HG03095 (cell line): ENCODE measurements at regions not wholly inside any gene's neighbourhood (a gene's known extent, or its start where the extent isn't known, plus 50 kb on each side); places are given as distances from the start of the nearest gene placed in this dataset.

ENCODE experiments used
- ATAC-seq: cut with Tn5 transposase; IDR thresholded peaks from one replicate; pipeline ENCODE4 v1.9.1; 2021; ENCODE audit warnings: moderate library complexity; ENCODE audit not compliant: unreplicated experiment

DNA sequence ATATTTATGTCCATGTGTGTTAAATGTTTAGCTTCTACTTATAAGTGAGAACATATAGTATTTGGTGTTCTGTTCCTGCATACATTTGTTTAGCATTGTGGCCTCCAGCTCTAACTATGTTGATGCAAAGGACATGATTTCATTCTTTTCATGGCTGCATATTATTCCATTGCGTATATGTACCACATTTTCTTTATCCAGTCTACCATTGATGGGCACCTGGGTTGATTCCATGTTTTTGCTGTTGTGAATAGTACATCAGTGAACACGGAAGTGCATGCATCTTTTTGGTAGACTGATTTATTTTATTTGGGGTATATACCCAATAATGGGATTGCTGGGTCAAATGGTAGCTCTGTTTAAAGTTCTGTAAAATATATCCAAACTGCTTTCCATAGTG, 359.0 kb downstream of the SLCO4C1 start:
- no peak for ATAC-seq

DNA sequence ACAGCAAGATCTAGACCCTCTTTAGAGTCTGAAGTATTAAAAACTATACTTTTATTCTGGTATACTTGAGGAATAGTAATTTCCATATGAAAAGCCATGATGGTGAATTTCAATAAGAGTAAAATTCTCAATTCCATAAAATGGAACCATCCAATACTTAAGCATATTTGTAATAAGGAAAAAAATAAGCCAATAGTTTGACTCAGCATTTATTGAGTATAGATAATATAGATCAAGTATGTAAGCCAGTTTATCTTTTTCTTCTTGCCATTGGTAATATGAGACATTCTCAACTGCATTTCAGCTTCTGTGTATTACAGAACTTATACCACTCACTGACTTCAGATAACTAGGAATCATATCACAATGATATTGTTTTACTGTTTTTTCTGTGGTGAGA, 361.0 kb downstream of the SLCO4C1 start:
- ATAC-seq = no peak

- ATAC-seq = no peak
Measured at GRCh38 chr5:101932599-101932998, 363.5 kb downstream of the SLCO4C1 start.

GRCh38 chr5:101929628-101930027, 366.5 kb downstream of the SLCO4C1 start:
- ATAC-seq = no peak

- ATAC-seq = no peak
Measured at GRCh38 chr5:101917166-101917565, 378.9 kb downstream of the SLCO4C1 start.

DNA sequence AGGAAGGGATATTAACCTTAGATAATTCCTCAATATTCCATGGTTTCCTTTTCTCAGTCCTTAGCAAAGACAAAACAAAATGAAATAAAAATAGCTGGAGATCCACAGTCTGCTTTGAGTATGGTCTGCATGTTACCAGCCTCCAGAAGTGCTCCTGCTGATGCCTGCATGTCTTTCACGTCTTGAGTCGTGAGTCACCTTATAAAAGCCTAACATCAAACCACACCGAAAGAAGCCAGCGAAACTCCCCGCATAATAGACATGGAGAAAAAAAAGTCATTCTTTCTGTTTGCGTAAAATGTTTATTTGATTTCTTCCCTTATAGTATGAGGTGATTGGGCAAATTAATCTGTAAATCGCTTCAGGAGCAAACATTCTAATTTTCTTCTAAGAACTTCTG, 380.5 kb downstream of the SLCO4C1 start:
- no peak for ATAC-seq

DNA sequence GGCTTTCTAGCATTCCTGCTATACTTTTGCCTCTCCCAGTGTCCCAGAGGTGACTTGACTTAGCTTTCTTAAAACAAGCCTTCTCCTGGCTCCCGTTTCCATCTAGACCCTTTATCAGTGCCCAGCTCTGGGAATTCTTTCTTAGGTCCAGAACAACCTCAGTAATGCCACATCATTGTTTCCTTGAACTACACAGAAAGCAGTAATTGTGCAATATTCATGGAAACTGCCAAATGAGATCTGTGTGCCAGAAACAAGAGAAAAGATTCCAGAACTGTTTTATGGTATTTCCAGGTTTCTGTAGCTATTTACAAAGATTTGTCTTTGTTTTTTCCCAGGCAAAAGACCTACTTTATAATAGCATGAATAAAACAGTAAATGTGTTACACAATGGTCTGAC, 391.3 kb downstream of the SLCO4C1 start:
- ATAC-seq = no peak

DNA sequence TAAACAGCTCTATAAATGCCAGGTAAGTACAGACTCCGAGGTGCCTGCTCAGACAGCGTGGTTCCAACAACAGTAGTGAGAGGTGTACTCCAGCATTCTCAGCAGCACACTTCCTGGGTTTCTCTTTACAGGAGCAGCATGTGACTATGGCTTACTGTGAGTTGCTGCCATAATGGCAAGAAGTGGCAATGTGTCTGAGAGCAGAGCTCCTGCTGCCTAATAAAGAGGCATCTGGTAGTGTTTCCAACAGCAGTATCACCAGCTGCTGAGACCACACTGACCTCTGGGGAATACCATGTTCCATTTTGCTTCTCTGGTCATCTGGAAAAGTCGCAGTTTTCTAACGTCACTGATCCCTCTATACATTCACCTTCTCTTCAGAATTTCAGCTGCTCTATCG, 398.2 kb downstream of the SLCO4C1 start:
- no peak for ATAC-seq

DNA sequence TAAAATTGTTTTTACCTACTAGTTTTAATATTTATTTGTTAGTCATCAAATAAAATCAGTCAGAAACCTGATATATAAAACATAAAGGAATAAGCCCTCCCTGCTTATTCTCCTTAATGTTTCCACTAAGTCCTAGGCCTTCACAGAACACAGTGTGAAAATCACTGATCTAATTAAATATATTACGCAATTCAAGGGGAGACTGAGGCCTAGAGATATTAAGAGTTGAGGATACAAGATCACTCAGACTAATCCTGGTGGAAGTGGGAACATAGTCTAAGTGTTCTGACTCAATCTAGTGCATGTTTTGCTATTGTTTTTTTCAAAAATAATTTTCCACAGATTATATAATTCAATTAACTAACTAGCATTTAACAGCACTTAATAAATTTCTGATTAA, 401.1 kb downstream of the SLCO4C1 start:
- ATAC-seq = no peak

DNA sequence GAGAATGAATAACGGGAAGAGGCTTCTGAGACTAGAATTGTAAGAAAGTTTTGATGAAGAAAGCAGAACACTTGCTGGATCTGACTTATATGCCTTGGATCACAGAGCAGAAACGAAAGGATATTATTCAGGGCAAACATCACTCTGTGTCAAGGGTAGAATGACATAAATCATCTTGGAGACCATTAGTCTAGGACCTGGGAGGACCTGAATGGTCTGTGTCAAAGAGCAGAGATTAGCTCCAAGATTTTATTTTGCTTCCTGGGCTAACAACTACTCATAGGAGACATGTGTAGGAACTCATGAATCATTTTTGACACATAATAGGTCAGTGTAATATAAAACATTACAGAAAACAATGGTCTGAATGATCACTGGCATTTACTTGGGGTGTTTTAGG, 417.9 kb downstream of the SLCO4C1 start:
- no peak for ATAC-seq

- ATAC-seq = no peak
Measured at GRCh38 chr5:101877451-101877850, 418.6 kb downstream of the SLCO4C1 start.

GRCh38 chr5:101866473-101866872, 429.6 kb downstream of the SLCO4C1 start:
- ATAC-seq = no peak

DNA sequence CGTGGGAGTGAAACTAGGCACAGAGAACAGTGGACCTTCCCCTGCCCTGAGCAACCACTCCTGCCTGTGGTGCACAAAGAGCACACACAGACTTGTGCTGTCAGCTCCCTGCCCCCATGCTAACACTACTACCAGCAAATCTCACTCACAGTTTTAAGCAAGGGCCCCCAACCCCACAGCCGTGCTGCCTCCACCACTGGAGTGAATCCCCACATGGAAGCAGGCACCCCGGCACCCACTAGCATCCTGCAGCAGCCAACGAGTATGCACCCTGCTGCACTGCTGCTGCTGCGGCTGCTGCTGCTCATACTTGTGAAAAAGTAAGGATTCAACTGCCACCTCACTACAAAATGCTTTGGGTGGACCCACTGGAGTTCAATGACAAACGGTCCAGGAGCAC, 435.5 kb downstream of the SLCO4C1 start:
- ATAC-seq = no peak

- no peak for ATAC-seq
Measured at GRCh38 chr5:101860145-101860544, 435.9 kb downstream of the SLCO4C1 start.

DNA sequence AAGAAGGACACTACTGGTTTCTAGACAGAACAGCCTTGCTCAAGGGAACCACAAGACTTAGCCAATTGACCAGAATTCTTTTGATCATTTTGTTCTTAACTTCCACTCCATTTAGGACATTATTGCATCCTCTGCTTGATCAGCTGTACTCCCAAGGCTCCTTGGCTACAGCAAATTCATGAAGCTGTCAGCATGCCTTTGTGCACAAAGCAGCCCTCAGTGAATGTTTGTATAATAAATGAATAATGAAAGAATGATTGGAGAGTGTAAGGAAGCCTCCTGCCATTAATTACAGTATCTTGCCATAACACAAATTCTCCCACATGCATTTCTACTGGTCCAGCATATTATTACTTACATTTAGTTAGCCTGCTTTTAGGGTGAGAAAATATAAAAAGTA, 449.6 kb downstream of the SLCO4C1 start:
- no peak for ATAC-seq

GRCh38 chr5:101843055-101843454, 453.0 kb downstream of the SLCO4C1 start:
- no peak for ATAC-seq

- ATAC-seq = no peak
Measured at GRCh38 chr5:101838435-101838834, 457.6 kb downstream of the SLCO4C1 start.

DNA sequence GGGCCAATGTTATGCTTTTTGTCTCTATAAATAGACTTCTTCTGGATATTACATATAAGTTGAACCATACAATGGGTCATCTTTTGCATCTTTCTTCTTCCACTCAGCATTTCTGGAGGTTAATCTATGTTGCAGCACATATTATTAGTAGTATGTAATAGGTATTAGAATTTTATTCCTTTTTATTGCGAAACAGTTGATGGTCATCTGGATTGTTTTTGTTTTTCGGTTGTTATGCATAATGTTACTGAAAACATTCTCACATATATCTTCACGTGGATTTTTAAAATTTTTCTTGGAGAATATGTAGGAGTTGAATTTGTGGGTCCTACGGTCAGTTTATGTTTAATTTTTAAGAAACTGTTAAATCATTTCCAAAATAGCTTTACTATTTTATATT, 466.8 kb downstream of the SLCO4C1 start:
- ATAC-seq = no peak

DNA sequence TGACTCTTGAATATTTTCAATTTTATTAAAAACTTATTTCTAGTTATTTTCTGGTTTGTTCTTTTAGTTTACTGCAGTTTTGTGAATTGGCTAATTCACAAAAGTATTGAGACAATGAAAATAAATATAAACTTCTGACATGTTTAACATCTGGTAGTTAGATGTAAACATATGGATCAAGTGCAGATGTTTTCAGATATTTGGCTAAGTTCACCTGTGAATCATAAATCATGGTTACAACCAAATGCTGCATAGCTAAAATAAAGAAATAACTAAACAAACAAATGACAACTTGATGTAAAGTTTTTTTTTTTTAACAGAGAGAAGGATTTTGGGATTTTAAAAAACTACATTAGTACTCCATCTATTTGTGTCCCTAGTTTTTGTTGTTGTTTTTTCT, 484.6 kb downstream of the SLCO4C1 start:
- ATAC-seq = no peak

DNA sequence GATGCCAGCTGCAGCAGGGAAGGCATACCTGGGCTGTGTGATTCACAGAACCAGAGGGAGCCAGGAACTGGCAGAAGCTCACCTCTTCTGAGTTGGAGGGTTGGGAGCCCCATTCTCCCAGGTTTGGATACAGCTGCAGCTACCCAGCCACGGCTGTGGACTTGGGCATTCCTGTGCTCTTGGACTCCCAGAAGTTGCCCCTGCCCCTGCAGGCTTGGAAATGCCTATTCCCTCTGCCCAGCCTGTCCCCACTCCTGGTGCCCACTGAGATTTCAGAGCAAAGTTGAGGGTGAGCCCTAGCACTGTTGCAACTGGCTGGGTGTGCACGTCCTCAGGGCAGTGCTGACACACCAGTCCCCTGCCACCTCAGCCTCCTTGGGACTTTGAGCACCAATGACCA, 489.7 kb downstream of the SLCO4C1 start:
- ATAC-seq = no peak

- ATAC-seq = no peak
Measured at GRCh38 chr5:101796427-101796826, 499.7 kb downstream of the SLCO4C1 start.

GRCh38 chr5:101788797-101789196, 507.3 kb downstream of the SLCO4C1 start:
- no peak for ATAC-seq

DNA sequence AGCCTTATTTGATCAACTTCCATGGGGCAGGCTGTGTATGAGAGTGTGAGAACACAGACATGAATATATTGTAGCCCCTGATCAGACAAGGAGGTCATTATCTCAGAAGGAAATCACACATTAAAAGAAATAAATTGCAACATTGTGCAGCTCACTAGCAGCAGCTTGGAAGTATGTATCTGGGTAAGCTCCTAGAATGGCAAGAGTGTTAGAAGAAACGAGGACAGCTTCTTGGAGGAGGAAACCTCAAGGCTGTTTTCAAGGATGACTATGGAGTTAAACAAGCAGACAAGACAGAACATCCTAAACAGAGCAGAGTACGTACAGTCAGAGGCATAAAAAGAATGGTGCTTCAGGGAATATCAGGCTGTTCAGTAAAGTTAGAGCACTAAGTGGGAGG, 511.0 kb downstream of the SLCO4C1 start:
- ATAC-seq = no peak
